Sigmoid colon (tissue), 6 donors: ENCODE measurements at regions not wholly inside any gene's neighbourhood (a gene's known extent, or its start where the extent isn't known, plus 50 kb on each side); places are given as distances from the start of the nearest gene placed in this dataset.
"Not testable (repeated sequence)": the region's sequence is repeated elsewhere in the genome, so short reads cannot be mapped to it uniquely, and the experiment has no call there.

ENCODE experiments used
- DNase-seq: peaks from one replicate; pipeline ENCODE4 v3.0.0-alpha.2; 2019
- H3K27ac ChIP-seq, 4 donors: fragments of 200-600 bp; sonication (generic); one replicate each; pipeline ENCODE4 v1.5.1; 2016 to 2019; ENCODE audit warnings: mild to moderate bottlenecking in 1 of 4
- H3K27me3 ChIP-seq, 3 donors: fragments of 200-600 bp; sonication (generic); one replicate each; pipeline ENCODE4 v1.5.1; 2019; ENCODE audit warnings: mild to moderate bottlenecking in 1 of 3
- H3K36me3 ChIP-seq, 4 donors: fragments of 200-600 bp; sonication (generic); one replicate each; pipeline ENCODE4 v1.5.1; 2016 to 2019
- H3K4me1 ChIP-seq, 4 donors: fragments of 200-600 bp; sonication (generic); one replicate each; pipeline ENCODE4 v1.5.1; 2017 to 2019
- H3K4me3 ChIP-seq, 4 donors: fragments of 200-600 bp; sonication (generic); one replicate each; pipeline ENCODE4 v1.5.1; 2017 to 2019; ENCODE audit warnings: mild to moderate bottlenecking in 2 of 4, moderate library complexity in 1 of 4
- H3K9me3 ChIP-seq, 4 donors: fragments of 200-600 bp in 3 of 4; sonication (generic) in 3 of 4; one replicate each; pipeline versions ENCODE4 v1.5.1 to v1.6.1; 2013 to 2019
- CTCF ChIP-seq, 4 experiments: fragments of 450-650 bp in 3 of 4; fragments of 200-600 bp in 1 of 4; IDR thresholded peaks; one replicate each; pipeline ENCODE4 v1.5.1; 2016 to 2019; ENCODE audit warnings: antibody characterized with exemption in 4 of 4, mild to moderate bottlenecking in 3 of 4, moderate library complexity in 2 of 4
- EP300 ChIP-seq, 4 donors: sonication (generic); formaldehyde crosslinking; IDR thresholded peaks; one replicate each; pipeline ENCODE4 v1.6.1; 2017; ENCODE audit warnings: antibody characterized with exemption in 4 of 4
- POLR2A ChIP-seq, 2 donors: fragments of 450-650 bp; IDR thresholded peaks; one replicate each; pipeline ENCODE4 v1.6.1; 2016; ENCODE audit warnings: antibody characterized with exemption in 2 of 2, mild to moderate bottlenecking in 2 of 2, moderate library complexity in 2 of 2
- POLR2AphosphoS5 ChIP-seq, 4 donors: sonication (generic); formaldehyde crosslinking; IDR thresholded peaks; one replicate each; pipeline ENCODE4 v1.6.1; 2017; ENCODE audit warnings: antibody characterized with exemption in 4 of 4
- WGBS, 2 donors: extraction: QIAGEN DNeasy Blood & Tissue Kit; methylation state at CpG; one replicate each; pipeline ENCODE4 v1.1.7; 2013; 5-methylcytosine and 5-hydroxymethylcytosine counted together
- intact Hi-C: fragments of 100-400 bp; cut with DNase I; formaldehyde crosslinking; loops from one replicate; pipeline ENCODE4 v1.15.1; 2023
- donor health status: healthy with polysubstance abuse.
- donor health status: healthy.

GRCh38 chrY:12289415-12289814, 411.6 kb upstream of the USP9Y start:
- no peaks in the 10 kb centered on the region for H3K27me3 ChIP-seq
- H3K36me3 ChIP-seq, result no peaks in the 10 kb centered on the region
- no peak overlapping the region for H3K4me3 ChIP-seq
- WGBS, 2 donors, result 72 to 75% methylated on average over 1 of the region's 1 CpG
- H3K9me3 ChIP-seq, result no peaks in the 10 kb centered on the region
- no peak for DNase-seq
- intact Hi-C loops, result no loop called here
- H3K27ac ChIP-seq, result no peak overlapping the region
- no peaks in the 10 kb centered on the region for H3K4me1 ChIP-seq
- TF ChIP-seq CTCF (IDR thresholded peaks at IDR 0.05) (no peak), EP300 (IDR thresholded peaks at IDR 0.05) (no peak), POLR2A (IDR thresholded peaks at IDR 0.05) (no peak), POLR2AphosphoS5 (IDR thresholded peaks at IDR 0.05) (no peak)

- intact Hi-C loops, result no loop called here
- TF ChIP-seq POLR2AphosphoS5 (IDR thresholded peaks at IDR 0.05), result no peak
- no peak for TF ChIP-seq EP300 (IDR thresholded peaks at IDR 0.05)
- TF ChIP-seq POLR2A (IDR thresholded peaks at IDR 0.05), result no peak
- no peak for TF ChIP-seq CTCF (IDR thresholded peaks at IDR 0.05)
- Histone ChIP-seq H3K4me1 (no peaks in the 10 kb centered on the region), H3K9me3 (no peaks in the 10 kb centered on the region), H3K27ac (no peak overlapping the region), H3K27me3 (no peaks in the 10 kb centered on the region), H3K4me3 (no peak overlapping the region), H3K36me3 (no peaks in the 10 kb centered on the region)
- DNase-seq, result no peak
These were observed 408.5 kb upstream of the USP9Y start for GRCh38 chrY:12292542-12292941.

GRCh38 chrY:12296460-12296859, 404.6 kb upstream of the USP9Y start:
- Histone ChIP-seq H3K4me3 (no peak overlapping the region), H3K9me3 (no peaks in the 10 kb centered on the region), H3K4me1 (no peaks in the 10 kb centered on the region), H3K27me3 (no peaks in the 10 kb centered on the region), H3K27ac (no peak overlapping the region), H3K36me3 (no peaks in the 10 kb centered on the region)
- no peak for DNase-seq
- WGBS, 2 donors, result 91 to 100% methylated on average over 1 of the region's 1 CpG
- intact Hi-C loops, result no loop called here
- TF ChIP-seq EP300 (IDR thresholded peaks at IDR 0.05), result no peak
- TF ChIP-seq POLR2A (IDR thresholded peaks at IDR 0.05), result no peak
- no peak for TF ChIP-seq POLR2AphosphoS5 (IDR thresholded peaks at IDR 0.05)
- TF ChIP-seq CTCF (IDR thresholded peaks at IDR 0.05), result no peak

- 17 to 72% methylated on average over 9 of the region's 9 CpGs for WGBS, 2 donors
- DNase-seq, H3K9me3 ChIP-seq, H3K4me3 ChIP-seq, H3K4me1 ChIP-seq, H3K27ac ChIP-seq, intact Hi-C loops, H3K36me3 ChIP-seq, H3K27me3 ChIP-seq: not testable (repeated sequence)
These were observed 401.2 kb upstream of the USP9Y start for GRCh38 chrY:12299796-12300195.

- Histone ChIP-seq H3K4me3 (no peak overlapping the region), H3K4me1 (no peaks in the 10 kb centered on the region), H3K36me3 (no peaks in the 10 kb centered on the region), H3K27ac (no peak overlapping the region), H3K27me3 (no peaks in the 10 kb centered on the region), H3K9me3 (no peaks in the 10 kb centered on the region)
- TF ChIP-seq CTCF (IDR thresholded peaks at IDR 0.05), result no peak
- no peak for TF ChIP-seq EP300 (IDR thresholded peaks at IDR 0.05)
- no peak for TF ChIP-seq POLR2A (IDR thresholded peaks at IDR 0.05)
- TF ChIP-seq POLR2AphosphoS5 (IDR thresholded peaks at IDR 0.05), result no peak
- intact Hi-C loops, result no loop called here
- 63 to 70% methylated on average over 4 of the region's 4 CpGs for WGBS, 2 donors
- DNase-seq, result no peak
These were observed 397.6 kb upstream of the USP9Y start for GRCh38 chrY:12303464-12303863.
